Esophagus muscularis mucosa (tissue), 4 donors: ENCODE measurements at regions not wholly inside any gene's neighbourhood (a gene's known extent, or its start where the extent isn't known, plus 50 kb on each side); places are given as distances from the start of the nearest gene placed in this dataset.

Experiments
- DNase-seq: peaks from one replicate; pipeline ENCODE4 v3.0.0-alpha.2; 2017; ENCODE audit errors: extremely low spot score
- H3K27ac ChIP-seq, 4 donors: fragments of 200-600 bp; sonication (generic); replicated peaks in 1 of 4; 1 replicate in 3 of 4; 2 replicates in 1 of 4; pipeline ENCODE4 v1.5.1; 2016 to 2019; ENCODE audit warnings: mild to moderate bottlenecking in 1 of 4
- H3K27me3 ChIP-seq, 4 donors: fragments of 200-600 bp; sonication (generic); one replicate each; pipeline versions ENCODE4 v1.5.1 to v1.6.0; 2016 to 2019
- H3K36me3 ChIP-seq, 4 donors: fragments of 200-600 bp; sonication (generic); one replicate each; pipeline ENCODE4 v1.5.1; 2016 to 2019
- H3K4me1 ChIP-seq, 4 donors: fragments of 200-600 bp; sonication (generic); one replicate each; pipeline ENCODE4 v1.5.1; 2016 to 2019
- H3K4me3 ChIP-seq, 4 donors: fragments of 200-600 bp; sonication (generic); 1 replicate in 2 of 4; 2 replicates in 2 of 4; pipeline ENCODE4 v1.5.1; 2016 to 2019; ENCODE audit warnings: mild to moderate bottlenecking in 4 of 4, moderate library complexity in 1 of 4
- H3K9me3 ChIP-seq, 4 donors: fragments of 200-600 bp; sonication (generic); 1 replicate in 3 of 4; 2 replicates in 1 of 4; pipeline ENCODE4 v1.5.1; 2016 to 2019
- CTCF ChIP-seq, 3 experiments: fragments of 200-600 bp in 2 of 3; fragments of 450-650 bp in 1 of 3; sonication (generic) in 2 of 3; IDR thresholded peaks; one replicate each; pipeline ENCODE4 v1.5.1; 2017 to 2019; ENCODE audit warnings: antibody characterized with exemption in 3 of 3, mild to moderate bottlenecking in 2 of 3, moderate library complexity in 1 of 3
- EP300 ChIP-seq: sonication (generic); formaldehyde crosslinking; IDR thresholded peaks from one replicate; pipeline ENCODE4 v1.6.1; 2017; ENCODE audit warnings: antibody characterized with exemption
- POLR2A ChIP-seq: fragments of 450-650 bp; IDR thresholded peaks from one replicate; pipeline ENCODE4 v1.6.1; 2017; ENCODE audit warnings: antibody characterized with exemption, moderate library complexity, mild to moderate bottlenecking, low read depth
- POLR2AphosphoS5 ChIP-seq, 2 donors: sonication (generic); formaldehyde crosslinking; IDR thresholded peaks; one replicate each; pipeline ENCODE4 v1.6.1; 2017; ENCODE audit warnings: antibody characterized with exemption in 2 of 2
- WGBS: methylation state at CpG from one replicate; pipeline ENCODE4 v1.1.5; 2018; 5-methylcytosine and 5-hydroxymethylcytosine counted together
- intact Hi-C: fragments of 100-400 bp; cut with DNase I; formaldehyde crosslinking; loops from one replicate; pipeline ENCODE4 v1.15.1; 2023

GRCh38 chr6:41427642-41428335 is 92.4 kb downstream of the NCR2 start:
- no peaks in the 10 kb centered on the region for H3K27me3 ChIP-seq
- intact Hi-C loops: loop anchor here (5.0 to 10.0 kb wide), 2 partner anchors 80 to 257 kb away; no protein-coding TSS in a partner anchor
- 9% methylated on average over 15 of the region's 71 CpGs for WGBS
- H3K9me3 ChIP-seq: no peaks in the 10 kb centered on the region
- no peak for DNase-seq
- peak overlapping the region; percentile 53 to 83 (median 71) for H3K27ac ChIP-seq
- no peaks in the 10 kb centered on the region for H3K36me3 ChIP-seq
- H3K4me3 ChIP-seq: peak overlapping the region; percentile 61 to 71 (median 64)
- H3K4me1 ChIP-seq: peaks cover 16 to 50% (median 40%) of the 10 kb centered on the region in 4 donors
- no peak for TF ChIP-seq EP300
- no peak for TF ChIP-seq POLR2AphosphoS5 (IDR thresholded peaks at IDR 0.05)
- TF ChIP-seq CTCF (IDR thresholded peaks at IDR 0.05): peak; percentile 23 to 41 (median 36)
- TF ChIP-seq POLR2A: no peak

- H3K9me3 ChIP-seq: no peaks in the 10 kb centered on the region
- H3K4me1 ChIP-seq: peaks cover 16 to 50% (median 40%) of the 10 kb centered on the region in 4 donors
- intact Hi-C loops: loop anchor here (5.0 to 10.0 kb wide), 2 partner anchors 79 to 256 kb away; no protein-coding TSS in a partner anchor
- no peak for DNase-seq
- 11% methylated on average over 10 of the region's 35 CpGs for WGBS
- TF ChIP-seq CTCF (IDR thresholded peaks at IDR 0.05): no peak
- no peak for TF ChIP-seq EP300
- TF ChIP-seq POLR2AphosphoS5 (IDR thresholded peaks at IDR 0.05): no peak
- no peak for TF ChIP-seq POLR2A
- no peaks in the 10 kb centered on the region for H3K27me3 ChIP-seq
- peak overlapping the region; percentile 53 to 83 (median 71) for H3K27ac ChIP-seq
- H3K36me3 ChIP-seq: no peaks in the 10 kb centered on the region
- peak overlapping the region; percentile 61 to 71 (median 64) for H3K4me3 ChIP-seq
Measured at GRCh38 chr6:41428336-41428995, 93.1 kb downstream of the NCR2 start.

GRCh38 chr6:41428996-41429421 is 93.6 kb downstream of the NCR2 start:
- Histone ChIP-seq H3K4me3 (no peak overlapping the region), H3K27ac (peak overlapping the region; percentile 53 to 83 (median 71)), H3K4me1 (peaks cover 16 to 50% (median 40%) of the 10 kb centered on the region in 4 donors), H3K9me3 (no peaks in the 10 kb centered on the region), H3K27me3 (no peaks in the 10 kb centered on the region), H3K36me3 (no peaks in the 10 kb centered on the region)
- no peak for TF ChIP-seq EP300
- TF ChIP-seq CTCF (IDR thresholded peaks at IDR 0.05): no peak
- no peak for TF ChIP-seq POLR2AphosphoS5 (IDR thresholded peaks at IDR 0.05)
- no peak for TF ChIP-seq POLR2A
- intact Hi-C loops: loop anchor here (5.0 to 10.0 kb wide), 2 partner anchors 78 to 256 kb away; no protein-coding TSS in a partner anchor
- WGBS: 25% methylated on average over 5 of the region's 5 CpGs
- no peak for DNase-seq

- Histone ChIP-seq H3K9me3 (no peaks in the 10 kb centered on the region), H3K27ac (peak overlapping the region in 3 of 4 donors; percentile 65 to 83 (median 77)), H3K27me3 (no peaks in the 10 kb centered on the region), H3K4me1 (peaks cover 16 to 43% (median 37%) of the 10 kb centered on the region in 4 donors), H3K4me3 (no peak overlapping the region), H3K36me3 (no peaks in the 10 kb centered on the region)
- TF ChIP-seq EP300 (no peak), POLR2AphosphoS5 (IDR thresholded peaks at IDR 0.05) (no peak), CTCF (IDR thresholded peaks at IDR 0.05) (no peak), POLR2A (no peak)
- DNase-seq: no peak
- intact Hi-C loops: loop anchor here (5.0 to 10.0 kb wide), 2 partner anchors 77 to 255 kb away; no protein-coding TSS in a partner anchor
- WGBS: 73% methylated on average over 14 of the region's 14 CpGs
Measured at GRCh38 chr6:41429506-41430504, 94.4 kb downstream of the NCR2 start.
